ENCODE measurements at regions not wholly inside any gene's neighbourhood (a gene's known extent, or its start where the extent isn't known, plus 50 kb on each side); places are given as distances from the start of the nearest gene placed in this dataset.

DNA sequence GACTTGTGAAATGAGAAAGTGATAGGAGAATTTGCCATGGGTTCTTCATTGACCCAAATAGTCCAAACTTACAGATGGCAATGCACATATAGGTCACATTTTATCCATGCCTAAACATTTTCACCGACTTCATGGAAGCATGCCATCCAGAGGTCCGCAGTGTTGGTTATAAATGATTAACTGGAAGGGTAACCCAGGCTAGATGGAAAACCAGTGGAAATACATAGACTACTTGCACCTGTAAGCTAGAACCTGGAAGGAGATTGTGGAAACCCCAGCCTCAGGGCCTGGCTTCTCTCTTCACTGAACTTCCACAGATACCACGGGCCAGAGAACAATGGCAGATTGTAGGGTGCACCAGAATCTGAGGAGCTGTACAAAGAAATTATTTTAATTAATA is 103.8 kb upstream of the SYNDIG1 start:
- TF ChIP-seq, protein P1, sequence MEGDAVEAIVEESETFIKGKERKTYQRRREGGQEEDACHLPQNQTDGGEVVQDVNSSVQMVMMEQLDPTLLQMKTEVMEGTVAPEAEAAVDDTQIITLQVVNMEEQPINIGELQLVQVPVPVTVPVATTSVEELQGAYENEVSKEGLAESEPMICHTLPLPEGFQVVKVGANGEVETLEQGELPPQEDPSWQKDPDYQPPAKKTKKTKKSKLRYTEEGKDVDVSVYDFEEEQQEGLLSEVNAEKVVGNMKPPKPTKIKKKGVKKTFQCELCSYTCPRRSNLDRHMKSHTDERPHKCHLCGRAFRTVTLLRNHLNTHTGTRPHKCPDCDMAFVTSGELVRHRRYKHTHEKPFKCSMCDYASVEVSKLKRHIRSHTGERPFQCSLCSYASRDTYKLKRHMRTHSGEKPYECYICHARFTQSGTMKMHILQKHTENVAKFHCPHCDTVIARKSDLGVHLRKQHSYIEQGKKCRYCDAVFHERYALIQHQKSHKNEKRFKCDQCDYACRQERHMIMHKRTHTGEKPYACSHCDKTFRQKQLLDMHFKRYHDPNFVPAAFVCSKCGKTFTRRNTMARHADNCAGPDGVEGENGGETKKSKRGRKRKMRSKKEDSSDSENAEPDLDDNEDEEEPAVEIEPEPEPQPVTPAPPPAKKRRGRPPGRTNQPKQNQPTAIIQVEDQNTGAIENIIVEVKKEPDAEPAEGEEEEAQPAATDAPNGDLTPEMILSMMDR (IDR thresholded peaks at IDR 0.05) = no peak
- TF ChIP-seq POLR2A (IDR thresholded peaks at IDR 0.05) = no peak
